Parathyroid adenoma (tissue), 2 donors: ENCODE measurements at regions not wholly inside any gene's neighbourhood (a gene's known extent, or its start where the extent isn't known, plus 50 kb on each side); places are given as distances from the start of the nearest gene placed in this dataset.

ENCODE experiments used
- H2AFZ ChIP-seq: fragments of 300-600 bp; sonication (generic); one replicate; pipeline ENCODE4 v1.7.0; 2017; ENCODE audit warnings: antibody characterized with exemption, mild to moderate bottlenecking
- H3K27ac ChIP-seq: fragments of 300-600 bp; sonication (generic); one replicate; pipeline ENCODE4 v1.7.0; 2017
- H3K27me3 ChIP-seq: fragments of 300-600 bp; sonication (generic); one replicate; pipeline ENCODE4 v1.7.0; 2017; ENCODE audit warnings: low read length; ENCODE audit not compliant: control insufficient read depth, insufficient read depth
- H3K36me3 ChIP-seq: fragments of 300-600 bp; sonication (generic); one replicate; pipeline ENCODE4 v1.7.0; 2017; ENCODE audit warnings: low read length; ENCODE audit not compliant: control insufficient read depth, insufficient read depth
- H3K4me1 ChIP-seq: fragments of 300-600 bp; sonication (generic); one replicate; pipeline ENCODE4 v1.7.0; 2017; ENCODE audit warnings: control low read depth
- H3K4me2 ChIP-seq: fragments of 300-600 bp; sonication (generic); one replicate; pipeline ENCODE4 v1.7.0; 2017; ENCODE audit warnings: low read length
- H3K4me3 ChIP-seq: fragments of 300-600 bp; sonication (generic); one replicate; pipeline ENCODE4 v1.7.0; 2017; ENCODE audit warnings: low read depth, low read length
- H3K79me2 ChIP-seq: fragments of 300-600 bp; sonication (generic); one replicate; pipeline ENCODE4 v1.7.0; 2017; ENCODE audit warnings: control low read depth
- H3K9ac ChIP-seq: fragments of 300-600 bp; sonication (generic); one replicate; pipeline ENCODE4 v1.7.0; 2017; ENCODE audit warnings: mild to moderate bottlenecking
- H3K9me3 ChIP-seq: fragments of 300-600 bp; sonication (generic); one replicate; pipeline ENCODE4 v1.7.0; 2017; ENCODE audit warnings: low read length; ENCODE audit not compliant: control insufficient read depth
- CTCF ChIP-seq: fragments of 300-600 bp; sonication (generic); IDR thresholded peaks from one replicate; pipeline ENCODE4 v1.7.0; 2017; ENCODE audit warnings: antibody characterized with exemption, mild to moderate bottlenecking
- donor health status: primary hyperparathyroidism.

DNA sequence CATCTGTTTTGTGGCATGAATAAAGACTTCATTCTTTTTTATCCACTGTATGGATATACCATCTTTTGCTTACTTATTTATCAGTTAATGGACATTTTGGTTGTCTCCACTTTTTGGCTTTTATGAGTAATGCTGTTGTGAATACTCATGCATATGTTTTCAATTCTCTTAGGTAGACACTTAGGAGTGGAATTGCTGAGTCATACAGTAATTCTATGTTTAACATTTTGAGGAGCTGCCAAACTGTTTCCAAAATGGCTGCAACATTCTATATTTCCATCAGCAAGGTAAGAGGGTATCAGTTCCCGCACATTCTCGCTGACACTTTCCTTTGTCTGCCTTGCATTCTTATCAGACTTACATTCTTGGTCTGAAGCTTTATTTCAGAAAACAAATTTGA, 191.1 kb downstream of the WNT5A start:
- Histone ChIP-seq H3K79me2 (no peaks in the 10 kb centered on the region), H2AFZ (no peak overlapping the region), H3K4me2 (no peak overlapping the region), H3K9ac (no peak overlapping the region), H3K27me3 (no peaks in the 10 kb centered on the region), H3K4me1 (no peaks in the 10 kb centered on the region), H3K4me3 (no peak overlapping the region), H3K9me3 (no peaks in the 10 kb centered on the region), H3K36me3 (no peaks in the 10 kb centered on the region), H3K27ac (no peak overlapping the region)
- no peak for TF ChIP-seq CTCF

DNA sequence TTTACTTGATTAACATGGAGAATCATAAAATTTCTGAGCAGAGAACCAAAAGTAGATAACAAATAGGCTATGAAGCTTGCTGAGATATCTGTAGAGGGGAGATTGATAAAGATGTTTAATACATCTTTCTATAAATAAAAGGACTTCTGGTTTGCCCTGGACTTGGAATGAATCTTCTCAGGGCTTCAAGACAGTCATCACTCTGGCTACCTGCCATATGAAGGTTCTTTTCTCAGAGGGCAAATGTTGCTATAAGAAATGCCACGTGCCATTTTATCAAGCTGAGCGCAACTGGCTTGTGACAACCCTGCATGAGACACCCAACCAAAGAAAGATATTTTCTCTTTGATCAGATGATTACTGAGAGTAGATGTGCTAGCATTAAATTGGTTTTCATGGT, 192.5 kb downstream of the WNT5A start:
- Histone ChIP-seq H3K79me2 (no peaks in the 10 kb centered on the region), H2AFZ (no peak overlapping the region), H3K4me2 (no peak overlapping the region), H3K4me3 (no peak overlapping the region), H3K27ac (no peak overlapping the region), H3K9me3 (no peaks in the 10 kb centered on the region), H3K4me1 (no peaks in the 10 kb centered on the region), H3K27me3 (no peaks in the 10 kb centered on the region), H3K36me3 (no peaks in the 10 kb centered on the region), H3K9ac (no peak overlapping the region)
- no peak for TF ChIP-seq CTCF

DNA sequence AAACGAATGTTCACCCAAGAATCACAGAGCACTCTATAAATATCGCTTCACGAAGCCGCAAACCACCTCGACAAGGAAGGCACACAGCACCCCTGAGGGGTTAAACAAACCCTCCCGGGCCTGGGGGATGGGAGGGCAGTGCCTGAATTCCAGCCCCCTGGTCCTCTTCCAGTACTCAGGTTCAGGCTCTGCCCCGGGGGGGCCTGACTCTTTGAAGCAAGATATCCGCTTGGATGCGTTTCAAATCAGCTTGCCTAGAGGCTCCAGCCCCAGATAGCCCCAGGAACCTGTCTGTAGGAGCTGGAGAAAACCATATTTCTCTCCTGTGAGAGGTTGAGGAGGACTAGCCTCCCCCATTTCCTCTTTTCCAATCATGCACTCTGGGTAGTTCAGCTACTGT, 194.7 kb downstream of the WNT5A start:
- Histone ChIP-seq H3K27ac (no peak overlapping the region), H3K9me3 (no peaks in the 10 kb centered on the region), H3K79me2 (no peaks in the 10 kb centered on the region), H3K27me3 (no peaks in the 10 kb centered on the region), H3K4me3 (no peak overlapping the region), H3K4me1 (no peaks in the 10 kb centered on the region), H3K4me2 (no peak overlapping the region), H3K9ac (no peak overlapping the region), H2AFZ (no peak overlapping the region), H3K36me3 (no peaks in the 10 kb centered on the region)
- no peak for TF ChIP-seq CTCF

DNA sequence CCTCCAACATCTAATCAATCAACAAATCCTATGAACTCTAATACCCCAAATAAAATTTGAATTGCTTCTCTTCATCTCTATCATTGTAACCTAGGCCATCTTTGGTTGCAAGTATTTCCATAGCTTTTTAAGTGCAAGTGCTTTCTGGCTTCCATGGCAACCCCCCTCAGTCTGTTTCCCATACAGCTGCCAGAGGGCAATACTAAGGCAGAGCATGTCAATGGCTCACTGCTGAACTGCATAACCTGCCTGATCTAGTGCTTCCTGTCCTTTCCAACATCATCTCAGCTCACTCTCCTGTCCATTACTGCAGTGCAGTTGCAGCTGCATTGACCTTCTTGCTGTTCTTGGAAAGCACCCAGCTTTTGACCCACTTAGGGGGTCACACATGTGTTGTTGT, 198.4 kb downstream of the WNT5A start:
- H3K9me3 ChIP-seq: no peaks in the 10 kb centered on the region
- no peaks in the 10 kb centered on the region for H3K27me3 ChIP-seq
- H3K36me3 ChIP-seq: no peaks in the 10 kb centered on the region
- H2AFZ ChIP-seq: no peak overlapping the region
- TF ChIP-seq CTCF: no peak
- no peak overlapping the region for H3K9ac ChIP-seq
- H3K4me3 ChIP-seq: no peak overlapping the region
- H3K4me1 ChIP-seq: no peaks in the 10 kb centered on the region
- no peak overlapping the region for H3K4me2 ChIP-seq
- no peak overlapping the region for H3K27ac ChIP-seq
- H3K79me2 ChIP-seq: no peaks in the 10 kb centered on the region

DNA sequence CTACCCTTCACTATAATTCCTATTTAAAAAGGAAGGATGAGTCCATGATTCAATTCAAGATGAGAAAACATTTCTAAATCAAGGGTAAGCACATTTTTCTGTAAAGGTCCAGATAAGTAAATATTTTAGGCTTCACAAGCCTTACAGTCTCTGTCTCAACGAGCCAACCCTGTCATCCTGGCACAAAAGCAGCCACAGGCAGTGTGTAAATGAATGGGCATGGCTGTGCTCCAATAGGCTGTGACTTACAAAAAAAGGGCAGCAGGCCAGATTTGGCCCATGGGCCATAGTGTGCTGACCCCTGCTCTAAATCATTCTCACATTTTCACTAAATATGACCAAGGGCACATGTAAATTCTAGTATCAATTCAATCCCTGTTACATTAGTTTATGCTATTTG, 200.4 kb downstream of the WNT5A start:
- Histone ChIP-seq H3K79me2 (no peaks in the 10 kb centered on the region), H3K9me3 (no peaks in the 10 kb centered on the region), H3K36me3 (no peaks in the 10 kb centered on the region), H3K27me3 (no peaks in the 10 kb centered on the region), H3K4me3 (no peak overlapping the region), H3K9ac (no peak overlapping the region), H3K27ac (no peak overlapping the region), H3K4me1 (no peaks in the 10 kb centered on the region), H3K4me2 (no peak overlapping the region), H2AFZ (no peak overlapping the region)
- TF ChIP-seq CTCF: no peak
